ENCODE measurements at regions not wholly inside any gene's neighbourhood (a gene's known extent, or its start where the extent isn't known, plus 50 kb on each side); places are given as distances from the start of the nearest gene placed in this dataset.
"Not testable (repeated sequence)": the region's sequence is repeated elsewhere in the genome, so short reads cannot be mapped to it uniquely, and the experiment has no call there.

DNA sequence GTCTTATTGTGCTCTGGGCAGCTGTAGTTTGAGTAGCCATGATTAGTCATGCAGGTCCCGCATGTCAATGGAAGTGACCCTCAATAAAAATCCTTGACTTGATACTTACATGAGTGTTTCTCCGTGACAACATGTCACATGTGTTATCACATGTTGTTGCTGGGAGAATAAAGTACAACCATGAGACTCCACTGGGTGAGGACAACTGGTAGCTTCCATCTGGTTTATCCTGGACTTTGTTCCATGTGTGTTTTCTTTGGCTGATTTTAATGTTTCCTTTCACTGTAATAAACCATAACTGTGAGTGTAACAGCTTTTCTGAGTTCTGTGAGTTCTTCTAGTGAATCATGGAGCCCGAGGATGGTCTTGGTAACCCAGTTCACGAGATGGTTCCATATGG lies 63.1 kb upstream of the NDN start:
- no peak for DNase-seq (ENCODE audit: low spot score)

DNA sequence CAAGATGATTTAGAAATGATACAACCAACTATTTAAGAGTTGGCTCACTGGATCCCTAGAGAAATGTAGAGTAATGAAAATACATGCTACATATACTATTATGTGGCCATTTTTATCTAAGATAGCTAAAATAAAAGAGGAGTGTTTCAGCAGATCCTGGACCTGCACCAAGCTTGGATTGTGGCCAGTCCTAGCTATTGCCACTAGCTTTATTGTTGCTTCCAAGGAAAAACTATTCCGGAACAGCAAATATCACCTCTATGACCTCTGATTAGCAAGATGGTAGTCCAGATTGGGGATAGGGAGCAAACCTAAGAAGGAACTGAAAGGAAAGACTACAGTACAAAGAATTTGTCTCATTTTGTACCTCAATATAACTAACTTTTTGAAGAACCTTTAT lies 63.7 kb upstream of the NDN start:
- DNase-seq (ENCODE audit: low spot score), result no peak

DNA sequence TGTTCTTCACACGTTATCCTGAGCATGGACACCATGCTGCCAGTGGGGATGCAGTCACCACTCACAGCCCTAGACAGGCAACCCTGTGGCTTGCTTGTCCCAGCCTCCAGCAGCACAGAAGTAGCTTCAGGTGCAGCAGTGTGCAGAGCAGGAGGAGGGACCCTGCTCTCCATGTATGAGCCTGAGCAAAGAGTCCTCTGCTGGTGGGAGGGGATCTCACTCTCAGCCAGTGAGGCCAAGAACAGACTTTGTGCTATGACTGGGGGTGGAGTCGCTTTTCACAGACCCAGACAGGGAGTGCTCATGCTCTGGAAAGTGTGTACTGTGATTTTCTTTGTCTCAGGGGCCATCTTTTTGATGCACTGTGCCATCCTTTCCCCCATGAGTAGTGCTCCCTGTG lies 66.1 kb upstream of the NDN start:
- DNase-seq (ENCODE audit: low spot score), result no peak

DNA sequence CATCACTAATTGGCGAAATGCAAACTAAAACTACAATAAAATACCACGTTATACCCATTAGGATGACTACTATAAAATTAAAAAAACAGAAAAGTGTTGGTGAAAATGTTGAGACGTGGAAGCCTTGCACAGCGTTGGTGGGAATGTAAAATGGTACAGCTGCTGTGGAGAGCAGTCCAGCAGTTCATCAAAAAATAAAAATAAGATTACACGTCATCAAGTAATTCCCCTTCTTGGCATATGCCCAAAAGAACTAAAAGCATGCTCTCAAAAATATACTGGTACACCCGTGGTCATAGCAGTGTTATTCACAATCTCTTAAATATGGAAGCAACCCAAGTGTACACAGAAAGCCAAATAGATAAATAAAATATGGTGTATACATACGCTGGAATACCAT lies 71.8 kb upstream of the NDN start:
- no peak for DNase-seq (ENCODE audit: low spot score)

DNA sequence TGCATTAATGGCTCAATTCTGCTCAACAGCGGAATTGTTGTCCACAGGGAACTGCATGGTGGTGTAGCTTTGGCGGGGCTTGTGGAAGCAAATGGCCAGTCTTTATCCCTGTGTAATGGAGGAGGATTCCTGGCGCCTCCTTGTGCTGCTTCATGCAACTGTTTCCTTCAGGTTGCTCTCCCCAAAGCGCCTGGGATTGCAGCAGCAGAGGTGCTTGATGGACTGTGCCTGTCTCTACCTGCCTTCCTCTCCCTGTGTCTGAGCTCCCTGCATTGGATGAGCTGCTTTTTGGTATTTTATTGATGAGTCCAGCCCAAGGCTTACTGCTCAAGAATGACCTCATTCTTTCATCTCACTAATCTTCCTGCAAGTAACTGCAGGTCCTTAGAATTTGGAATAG lies 72.9 kb upstream of the NDN start:
- no peak for DNase-seq (ENCODE audit: low spot score)

DNA sequence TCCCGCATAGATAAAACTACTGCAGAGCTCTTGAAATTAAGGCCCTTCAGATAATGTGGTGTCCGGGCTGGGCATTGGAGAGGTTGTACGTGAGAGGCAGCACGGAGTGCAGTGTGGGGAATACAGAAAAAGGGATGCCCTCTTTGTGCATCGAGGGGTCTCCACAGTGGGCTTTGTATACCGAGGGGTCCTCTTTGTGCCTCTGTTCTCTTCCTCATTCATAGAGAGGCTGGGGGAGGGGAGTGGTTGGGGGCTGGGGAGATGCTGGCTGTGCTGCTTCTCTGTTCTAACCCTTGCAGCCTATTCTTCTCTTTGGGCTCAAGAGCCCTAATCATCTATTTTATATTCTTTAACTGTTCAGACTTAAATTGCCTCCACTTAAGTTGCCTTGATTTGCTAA lies 74.3 kb upstream of the NDN start:
- DNase-seq (ENCODE audit: low spot score), result no peak

DNA sequence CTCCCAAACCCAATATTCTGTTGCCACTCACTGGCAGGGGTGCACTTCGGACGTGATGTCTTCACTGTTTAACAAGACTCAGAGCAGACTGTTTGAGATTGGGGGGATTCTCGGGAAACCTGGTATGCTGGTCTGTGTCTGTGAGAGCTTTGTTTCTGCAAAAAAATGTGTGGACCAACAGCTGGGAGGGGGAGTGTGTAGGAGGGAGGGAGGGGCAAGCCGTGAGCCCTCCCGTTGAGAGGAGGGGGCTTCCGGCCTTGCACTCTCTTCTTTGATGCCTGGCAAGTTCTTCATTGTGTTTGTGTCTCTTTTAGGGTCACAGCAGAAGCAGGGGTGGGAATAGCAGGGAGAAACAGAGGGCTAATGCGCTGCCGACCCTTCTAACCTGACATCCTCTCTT lies 74.9 kb upstream of the NDN start:
- DNase-seq (ENCODE audit: low spot score), result no peak

DNA sequence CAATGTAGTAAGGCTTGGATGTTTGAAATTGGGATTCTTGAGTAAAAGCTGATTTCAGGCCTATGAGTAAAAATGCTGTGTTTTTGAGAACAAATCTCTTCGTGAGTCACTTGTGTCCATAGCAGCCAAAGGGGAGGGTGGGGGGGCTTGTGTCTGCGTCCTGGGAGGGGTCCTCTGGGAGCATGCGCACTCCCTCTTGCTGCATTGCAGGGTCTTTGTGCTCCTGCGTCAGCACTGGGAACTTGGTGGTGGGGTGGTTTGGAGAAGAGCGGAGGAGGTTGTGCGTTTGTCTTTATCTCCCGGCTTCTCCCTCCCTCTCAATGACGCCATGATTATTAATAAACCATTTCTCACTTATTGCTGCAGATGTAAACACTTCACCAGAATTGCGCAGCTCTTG lies 75.9 kb upstream of the NDN start:
- DNase-seq (ENCODE audit: low spot score), result no peak

DNA sequence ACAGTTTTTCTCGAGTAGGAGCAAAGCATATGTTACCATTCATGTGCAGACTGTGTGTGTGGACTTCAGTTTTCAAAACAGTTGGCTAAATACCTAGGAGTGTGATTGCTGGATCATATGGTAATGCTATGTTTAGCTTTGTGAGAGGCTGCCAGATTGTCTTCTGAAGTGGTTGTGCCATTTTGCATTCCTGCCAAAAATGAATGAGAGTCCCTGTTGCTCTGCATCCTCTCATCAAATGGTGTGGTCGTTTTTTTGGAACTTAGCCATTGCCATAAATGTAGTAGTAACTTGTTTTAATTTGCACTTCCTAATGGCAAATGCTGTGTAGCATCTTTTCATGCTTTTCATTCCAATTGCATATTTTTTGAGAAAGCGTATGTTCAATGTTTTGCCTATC lies 77.2 kb upstream of the NDN start:
- no peak for DNase-seq (ENCODE audit: low spot score)

DNA sequence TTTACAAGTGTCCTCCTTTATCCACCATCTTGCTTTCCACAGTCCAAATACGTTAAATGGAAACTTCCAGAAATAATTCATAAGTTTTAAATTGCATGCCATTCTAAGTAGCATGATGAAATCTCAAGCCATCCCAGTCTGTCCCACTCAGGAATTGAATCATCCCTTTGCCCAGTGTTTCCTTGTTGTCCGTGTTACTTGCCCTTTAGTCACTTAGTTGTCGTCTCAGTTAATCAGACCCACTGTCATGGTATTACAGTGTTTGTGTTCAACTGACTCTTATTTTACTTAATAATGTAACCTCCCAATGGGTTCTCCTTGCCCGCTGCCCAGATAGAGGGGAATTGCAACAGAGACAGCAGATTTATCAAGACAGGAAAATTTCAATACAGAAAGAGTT lies 77.6 kb upstream of the NDN start:
- DNase-seq (ENCODE audit: low spot score), result no peak

DNA sequence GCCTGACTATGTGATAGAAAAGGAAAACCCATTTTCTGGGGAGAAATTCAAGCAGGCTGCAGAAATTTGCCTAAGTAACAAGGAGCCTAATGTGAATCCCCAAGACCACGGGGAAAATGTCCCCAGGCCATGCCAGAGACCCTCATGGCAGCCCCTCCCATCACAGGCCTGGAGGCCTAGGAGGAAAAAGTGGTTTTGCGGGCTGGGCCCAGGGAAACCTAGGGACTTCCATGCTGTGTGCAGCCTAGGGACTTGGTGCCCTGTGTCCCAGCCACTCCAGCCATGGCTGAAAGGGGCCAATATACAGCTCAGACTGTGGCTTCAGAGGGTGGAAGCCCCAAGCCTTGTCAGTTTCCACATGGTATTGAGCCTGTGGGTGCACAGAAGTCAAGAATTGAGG lies 79.7 kb upstream of the NDN start:
- not testable (repeated sequence) for DNase-seq (ENCODE audit: low spot score)

DNA sequence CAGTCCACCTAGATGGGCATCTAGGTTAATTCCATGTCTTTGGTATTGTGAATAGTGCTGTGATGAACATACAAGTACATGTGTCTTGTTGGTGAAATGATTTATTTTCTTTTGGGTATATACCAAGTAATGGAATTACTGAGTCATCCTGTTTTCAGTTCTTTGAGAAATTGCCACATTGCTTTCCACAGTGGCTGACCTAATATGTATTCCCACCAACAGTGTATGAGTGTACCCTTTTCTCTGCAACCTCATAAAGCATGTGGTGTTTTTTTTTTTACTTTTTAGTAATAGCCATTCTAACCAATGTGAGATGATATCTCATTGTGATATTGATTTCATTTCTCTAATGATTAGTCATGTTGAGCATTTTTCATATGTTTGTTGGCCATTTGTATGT lies 86.0 kb upstream of the NDN start:
- no peak for DNase-seq (ENCODE audit: low spot score)

DNA sequence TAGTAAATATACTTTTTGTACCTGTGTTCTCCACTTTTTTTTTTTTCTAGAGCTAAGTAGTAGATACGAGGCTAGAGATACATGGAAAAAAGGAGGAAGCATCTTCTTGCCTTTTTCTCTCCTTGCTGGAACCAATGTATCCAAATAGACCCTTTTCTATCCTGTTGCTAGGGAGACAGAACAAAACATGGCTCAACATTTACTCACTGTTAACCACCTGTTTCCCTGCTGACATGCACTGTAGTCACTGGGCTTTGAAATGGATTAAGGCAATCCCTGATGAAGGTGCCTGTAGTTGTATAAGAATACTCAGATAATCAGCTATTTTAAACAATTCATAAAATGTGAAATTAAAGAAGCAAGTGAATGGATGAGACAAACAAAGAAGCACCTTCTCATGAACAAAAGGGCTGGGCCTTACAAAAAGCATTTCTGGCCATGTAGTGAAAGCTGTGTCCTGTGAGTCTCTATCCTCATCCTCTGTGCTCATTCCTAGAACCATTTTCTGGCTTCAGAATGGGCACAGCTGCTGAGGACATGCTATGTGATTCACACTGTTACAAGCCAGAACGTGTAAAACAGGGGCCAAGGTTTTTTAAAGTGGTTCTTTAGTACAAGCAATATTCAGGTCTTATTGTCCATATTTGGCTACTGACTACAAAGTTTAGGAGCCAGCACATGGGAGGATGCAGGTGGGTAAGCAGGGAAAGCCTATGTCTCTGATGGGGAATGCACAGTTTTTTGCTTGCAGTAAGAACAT lies 100.4 kb upstream of the NDN start:
- no peak for DNase-seq (ENCODE audit: low spot score)

DNA sequence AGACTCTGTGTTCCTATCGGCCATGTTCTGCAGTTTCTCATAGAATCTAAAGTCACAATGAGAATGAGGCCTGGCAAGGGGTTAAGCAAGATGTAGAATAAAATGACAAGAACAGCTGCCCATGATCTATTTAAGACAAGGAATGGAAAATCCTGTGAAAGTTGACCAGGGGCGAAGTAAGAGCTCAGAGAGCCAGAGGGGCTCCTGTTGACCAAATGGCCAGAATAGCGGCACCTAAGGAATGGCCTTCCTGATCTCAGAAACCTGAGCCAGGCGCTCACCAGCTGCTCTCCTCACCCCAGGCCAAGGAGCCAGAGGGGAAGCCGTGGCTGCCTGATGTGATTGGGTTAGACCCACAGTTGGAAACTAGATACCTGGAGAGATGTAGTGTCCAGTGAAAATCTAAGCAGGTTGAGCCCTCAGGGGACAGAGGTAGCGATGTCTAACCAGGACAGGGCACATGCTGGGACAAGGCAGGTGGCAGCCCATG lies 106.1 kb upstream of the NDN start:
- DNase-seq (ENCODE audit: low spot score), result no peak

DNA sequence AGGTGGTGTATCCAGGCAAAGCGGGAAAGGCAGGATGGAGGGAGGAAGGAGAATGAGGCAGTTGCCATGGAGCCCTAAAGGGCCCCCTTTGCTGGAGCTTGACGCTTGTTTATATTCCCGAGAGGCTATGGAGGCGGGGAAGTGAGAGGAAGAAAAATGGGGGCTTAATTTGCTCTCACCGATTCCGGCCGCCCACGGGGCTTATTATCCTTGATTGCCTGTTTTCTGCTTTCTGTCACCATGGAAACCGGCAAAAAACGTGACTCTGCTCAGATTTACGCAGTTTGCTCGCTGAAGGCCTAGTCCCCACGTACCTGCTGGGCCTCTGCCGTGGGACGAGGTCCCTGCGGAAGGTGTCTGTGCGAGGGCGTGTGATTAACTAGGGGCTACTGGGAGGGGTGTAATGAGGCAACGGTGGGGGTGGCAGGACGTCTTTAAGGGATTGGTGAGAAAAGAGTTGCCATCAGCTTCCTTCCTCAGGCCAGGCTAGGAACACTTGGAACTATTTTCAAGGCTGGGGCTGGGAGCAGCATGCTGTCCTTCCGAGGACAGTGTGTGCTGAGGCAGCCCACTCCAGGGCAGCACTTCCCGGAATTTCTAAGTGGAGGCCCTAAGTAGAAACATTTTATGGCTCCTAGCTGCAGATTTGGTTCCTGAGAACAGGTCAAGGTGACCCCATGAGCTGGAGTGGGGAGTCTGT lies 110.8 kb upstream of the NDN start:
- DNase-seq (ENCODE audit: low spot score), result no peak

DNA sequence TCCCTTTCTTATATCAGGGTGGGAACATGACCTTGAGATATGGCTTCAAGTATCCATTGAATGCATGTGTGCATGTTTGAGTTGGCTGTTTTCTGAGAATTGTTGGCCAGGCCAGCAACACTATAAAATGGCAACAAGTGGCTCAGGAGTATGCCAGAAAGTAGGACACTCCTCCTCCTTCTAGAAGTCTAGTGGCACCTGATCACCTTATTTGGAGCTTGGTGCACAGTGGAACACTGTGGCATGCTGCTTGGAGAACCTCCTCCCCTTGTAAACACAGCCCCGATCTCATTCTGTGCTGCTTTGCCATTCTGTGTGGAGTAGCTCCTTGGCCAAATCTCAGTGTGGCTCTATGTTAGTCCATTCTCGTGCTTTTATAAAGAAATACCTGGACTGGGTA lies 114.8 kb upstream of the NDN start:
- no peak for DNase-seq (ENCODE audit: low spot score)

DNA sequence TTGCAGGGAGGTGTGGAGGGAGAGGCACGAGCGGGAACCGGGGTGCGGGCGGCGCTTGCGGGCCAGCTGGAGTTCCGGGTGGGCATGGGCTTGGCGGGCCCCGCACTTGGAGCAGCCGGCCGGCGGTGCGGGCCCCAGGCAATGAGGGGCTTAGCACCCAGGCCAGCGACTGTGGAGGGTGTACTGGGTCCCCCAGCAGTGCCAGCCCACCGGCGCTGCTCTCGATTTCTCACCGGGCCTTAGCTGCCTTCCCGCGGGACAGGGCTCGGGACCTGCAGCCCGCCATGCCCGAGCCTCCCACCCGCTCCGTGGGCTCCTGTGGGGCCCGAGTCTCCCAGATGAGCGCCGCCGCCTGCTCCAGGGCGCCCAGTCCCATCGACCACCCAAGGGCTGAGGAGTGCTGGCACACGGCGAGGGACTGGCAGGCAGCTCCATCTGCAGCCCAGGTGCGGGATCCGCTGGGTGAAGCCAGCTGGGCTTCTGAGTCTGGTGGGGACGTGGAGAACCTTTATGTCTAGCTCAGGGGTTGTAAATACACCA lies 115.9 kb upstream of the NDN start:
- DNase-seq (ENCODE audit: low spot score), result not testable (repeated sequence)

DNA sequence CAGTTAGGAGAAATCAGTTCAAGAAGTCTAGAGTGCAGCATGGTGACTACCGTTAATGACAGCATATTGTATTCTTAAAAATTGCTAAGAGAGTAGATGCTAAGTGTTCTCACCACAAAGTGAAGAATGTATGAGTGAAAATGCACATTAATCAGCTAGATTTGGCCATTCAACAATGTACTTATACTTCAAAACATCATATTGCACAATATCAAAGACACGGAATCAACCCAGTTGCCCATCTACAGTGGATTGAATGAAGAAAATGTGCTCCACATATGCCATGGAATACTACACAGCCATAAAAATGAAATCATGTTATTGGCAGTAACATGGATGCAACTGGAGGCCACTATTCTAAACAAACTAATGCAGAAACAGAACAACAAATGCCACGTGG lies 119.9 kb upstream of the NDN start:
- no peak for DNase-seq (ENCODE audit: low spot score)

DNA sequence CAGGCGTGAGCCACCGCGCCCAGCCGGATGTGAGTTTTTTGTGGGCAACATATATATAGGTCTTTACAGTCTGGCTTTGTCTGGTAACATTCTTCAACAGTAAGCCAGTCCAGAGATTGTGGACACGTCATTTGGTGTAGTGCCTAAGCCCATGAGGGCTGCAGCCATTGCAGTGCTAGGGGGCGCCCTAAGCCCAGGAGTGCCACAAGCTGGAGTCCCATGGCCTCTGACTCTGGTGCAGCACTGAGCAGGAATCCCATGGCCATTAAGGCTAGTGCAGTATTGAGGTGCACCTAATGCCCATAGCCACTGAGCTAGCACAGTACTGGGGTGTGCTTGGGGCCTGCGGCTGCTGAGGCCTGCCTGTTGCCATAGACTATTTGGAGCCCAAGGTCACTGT lies 136.4 kb upstream of the NDN start:
- no peak for DNase-seq (ENCODE audit: low spot score)

DNA sequence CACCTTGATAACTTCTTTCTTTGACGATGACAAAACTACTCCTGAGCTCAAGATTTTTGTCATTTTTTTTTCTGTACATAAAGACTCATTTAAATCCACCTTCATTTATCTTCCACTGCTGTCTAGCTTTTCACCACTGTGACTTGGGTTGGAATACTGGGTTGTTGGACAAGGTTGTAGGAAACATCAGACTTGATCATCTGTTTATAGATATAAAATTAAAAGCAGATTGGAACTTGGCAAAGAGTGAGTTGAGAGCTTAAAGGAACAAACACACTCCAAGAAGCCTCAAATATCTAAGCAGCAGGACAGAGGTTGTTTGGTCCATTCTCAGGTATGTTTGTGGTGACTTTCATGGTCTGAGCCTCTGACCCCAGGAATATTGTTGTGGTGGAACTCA lies 141.7 kb upstream of the NDN start:
- DNase-seq (ENCODE audit: low spot score), result no peak

DNA sequence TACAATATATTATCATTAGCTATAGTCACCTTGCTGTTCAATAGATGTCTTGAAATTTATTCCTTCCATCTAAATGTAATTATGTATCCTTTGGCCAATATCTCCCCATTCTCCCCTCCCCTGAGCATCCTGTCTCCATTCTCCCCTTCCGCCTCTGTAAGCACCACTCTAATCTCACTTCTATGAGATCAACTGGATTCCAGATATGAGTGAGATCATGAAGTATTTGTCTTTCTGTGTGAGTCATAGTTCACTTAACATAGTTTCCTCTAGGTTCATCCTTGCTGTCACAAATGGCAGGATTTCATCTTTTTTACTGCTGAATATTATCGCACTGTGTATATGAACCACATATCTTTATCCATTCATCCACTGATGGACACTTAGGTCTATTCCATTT lies 148.8 kb upstream of the NDN start:
- no peak for DNase-seq (ENCODE audit: low spot score)

DNA sequence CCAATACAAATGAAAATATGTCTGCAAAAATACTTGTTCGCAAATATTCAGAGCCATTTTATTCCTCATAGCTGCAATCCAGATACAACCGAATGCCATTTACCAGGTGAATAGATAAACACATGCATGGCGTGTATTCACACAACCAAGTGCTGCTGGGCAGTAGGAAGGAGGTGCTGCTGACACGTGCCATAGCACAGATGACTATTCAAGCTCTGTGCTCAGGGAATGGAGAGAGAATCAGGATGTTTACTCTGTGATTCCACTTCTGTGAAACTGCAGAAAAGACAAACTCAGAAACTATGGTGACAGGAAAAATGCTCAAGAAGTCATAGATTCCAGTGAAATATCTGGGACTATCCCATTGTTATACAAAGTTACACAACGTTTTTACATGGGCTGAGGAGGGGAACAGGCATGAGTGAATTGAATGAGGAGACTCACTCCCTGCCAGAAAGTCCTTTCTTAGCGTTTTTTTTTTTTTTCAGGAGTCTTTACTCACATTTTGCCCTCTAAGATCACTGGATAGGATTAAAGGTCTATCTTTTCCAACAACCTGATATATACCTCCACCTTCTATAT lies 152.9 kb upstream of the NDN start:
- DNase-seq (ENCODE audit: low spot score), result no peak

DNA sequence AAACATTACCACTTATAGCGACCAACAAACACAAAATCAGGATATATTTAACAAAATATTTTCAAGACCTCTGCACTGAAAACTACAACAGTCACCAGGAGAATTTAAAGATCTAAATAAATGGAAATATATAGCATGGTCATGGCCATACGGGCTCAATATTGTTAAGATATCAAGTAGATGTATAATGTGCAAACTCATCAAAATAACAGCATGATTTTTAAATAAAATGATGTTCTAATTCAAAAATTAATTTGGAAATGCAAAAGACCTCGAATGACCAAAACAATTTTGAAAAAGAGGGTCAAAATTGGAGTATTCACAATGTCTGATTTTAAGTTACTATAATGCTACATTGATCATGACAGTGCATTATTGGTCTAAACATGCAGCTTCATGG lies 159.1 kb upstream of the NDN start:
- DNase-seq (ENCODE audit: low spot score), result no peak

Measured in kidney capillary endothelial cell (primary cell).